Mucosa of descending colon (tissue), 3 donors: ENCODE measurements at regions not wholly inside any gene's neighbourhood (a gene's known extent, or its start where the extent isn't known, plus 50 kb on each side); places are given as distances from the start of the nearest gene placed in this dataset.

Experiments
- ATAC-seq: fragments of 200-7000 bp; cut with Tn5 transposase; one replicate; pipeline ENCODE4 v1.9.1; 2020; ENCODE audit warnings: mild to moderate bottlenecking, moderate library complexity
- DNase-seq, 3 donors: peaks; one replicate each; pipeline ENCODE4 v3.0.0-alpha.2; 2020
- H3K36me3 ChIP-seq: fragments of 200-600 bp; one replicate; pipeline ENCODE4 v1.8.0; 2021; ENCODE audit warnings: low read depth, mild to moderate bottlenecking
- H3K4me1 ChIP-seq: fragments of 200-600 bp; one replicate; pipeline ENCODE4 v1.8.0; 2021; ENCODE audit warnings: low read depth, mild to moderate bottlenecking
- H3K4me3 ChIP-seq: fragments of 200-600 bp; one replicate; pipeline ENCODE4 v1.8.0; 2021; ENCODE audit warnings: mild to moderate bottlenecking
- H3K9me3 ChIP-seq: fragments of 200-600 bp; one replicate; pipeline ENCODE4 v1.8.0; 2021; ENCODE audit warnings: mild to moderate bottlenecking
- CTCF ChIP-seq: fragments of 200-600 bp; IDR thresholded peaks from one replicate; pipeline ENCODE4 v1.8.0; 2022; ENCODE audit warnings: antibody characterized with exemption, mild to moderate bottlenecking
- intact Hi-C, 2 donors: fragments of 100-400 bp; cut with DNase I in 1 of 2; cut with micrococcal nuclease in 1 of 2; formaldehyde crosslinking; loops; one replicate each; pipeline versions ENCODE4 v1.11.0 to v1.11.1; 2022; cut with DNase I, micrococcal nuclease
- donor health status: DM: no; HTN: no; CAD: no; lungs with moderate emphysema.
- donor health status: DM: no; HTN: no; CAD: no.
- donor health status: DM: no; HTN: yes; CAD: no.

DNA sequence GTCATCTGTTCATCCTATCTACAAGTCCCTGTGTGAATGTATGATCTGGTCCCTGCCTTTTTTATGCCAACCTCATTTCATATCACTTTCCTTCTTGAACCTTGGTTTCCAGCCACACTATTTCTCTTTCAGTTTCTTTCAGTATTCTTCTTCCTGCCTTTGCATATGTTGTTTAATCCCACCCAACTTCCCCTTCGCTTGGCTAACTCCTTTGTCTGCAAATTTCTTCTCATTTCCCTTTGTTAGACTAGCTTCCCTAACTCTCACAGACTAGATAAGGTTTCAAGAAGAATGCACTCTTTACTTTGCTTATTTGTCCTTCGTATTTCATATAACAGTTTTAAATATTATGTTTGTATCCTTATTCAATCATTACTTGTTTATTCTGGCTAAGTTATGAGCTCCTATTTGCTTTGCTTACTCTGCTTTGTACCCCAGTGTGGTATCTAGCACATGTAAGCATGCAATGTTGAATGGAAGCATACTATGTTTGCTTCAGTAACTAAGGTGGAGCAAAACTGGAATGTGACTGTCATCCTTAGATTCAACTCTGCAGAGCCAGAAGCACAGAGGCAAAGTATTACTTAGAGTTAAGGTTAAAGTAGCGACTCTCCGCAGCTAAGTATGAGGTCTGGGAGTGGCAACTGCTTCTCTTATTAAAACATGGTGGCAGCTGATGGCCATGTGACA lies 681.3 kb downstream of the CPS1 start:
- no peak for ATAC-seq

GRCh38 chr2:211241891-211242290 lies 685.5 kb downstream of the CPS1 start:
- no peak overlapping the region for H3K4me3 ChIP-seq
- intact Hi-C loops, result no loop called here
- DNase-seq, result no peak
- no peaks in the 10 kb centered on the region for H3K9me3 ChIP-seq
- TF ChIP-seq CTCF, result no peak
- H3K36me3 ChIP-seq, result no peaks in the 10 kb centered on the region
- no peak for ATAC-seq
- no peaks in the 10 kb centered on the region for H3K4me1 ChIP-seq

More for the DNA sequence above, 681.3 kb downstream of the CPS1 start:
- H3K9me3 ChIP-seq, result no peaks in the 10 kb centered on the region
- DNase-seq, result no peak
- no peak for TF ChIP-seq CTCF
- no peak overlapping the region for H3K4me3 ChIP-seq
- no peaks in the 10 kb centered on the region for H3K36me3 ChIP-seq
- H3K4me1 ChIP-seq, result no peaks in the 10 kb centered on the region
- intact Hi-C loops, result no loop called here

DNA sequence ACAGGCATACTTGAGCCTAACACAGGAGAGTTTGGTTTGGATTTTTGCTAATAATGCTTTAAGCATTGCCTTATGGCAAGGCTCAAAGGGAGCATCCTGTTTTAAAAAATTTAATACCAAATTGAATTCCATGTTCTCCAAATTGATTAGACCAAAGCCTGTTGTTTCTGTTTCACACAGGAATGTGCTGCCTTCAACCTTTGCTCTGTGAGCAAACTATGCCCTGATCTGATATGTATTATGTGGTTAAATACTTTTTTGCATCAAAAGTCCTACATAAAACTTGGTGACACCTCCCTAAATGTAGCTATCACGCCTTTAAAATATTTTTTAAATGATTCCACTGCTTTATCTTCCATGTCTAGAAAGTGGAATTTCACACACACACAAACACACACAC lies 691.4 kb downstream of the CPS1 start:
- intact Hi-C loops, result no loop called here
- TF ChIP-seq CTCF, result no peak
- no peak for ATAC-seq

GRCh38 chr2:211248841-211249240 lies 692.4 kb downstream of the CPS1 start:
- DNase-seq, result no peak
- Histone ChIP-seq H3K4me1 (no peaks in the 10 kb centered on the region), H3K36me3 (no peaks in the 10 kb centered on the region), H3K4me3 (no peak overlapping the region), H3K9me3 (no peaks in the 10 kb centered on the region)
- intact Hi-C loops, result no loop called here
- TF ChIP-seq CTCF, result no peak
- ATAC-seq, result no peak

More for the DNA sequence above, 691.4 kb downstream of the CPS1 start:
- Histone ChIP-seq H3K36me3 (no peaks in the 10 kb centered on the region), H3K9me3 (no peaks in the 10 kb centered on the region), H3K4me3 (no peak overlapping the region), H3K4me1 (no peaks in the 10 kb centered on the region)
- DNase-seq, result no peak

DNA sequence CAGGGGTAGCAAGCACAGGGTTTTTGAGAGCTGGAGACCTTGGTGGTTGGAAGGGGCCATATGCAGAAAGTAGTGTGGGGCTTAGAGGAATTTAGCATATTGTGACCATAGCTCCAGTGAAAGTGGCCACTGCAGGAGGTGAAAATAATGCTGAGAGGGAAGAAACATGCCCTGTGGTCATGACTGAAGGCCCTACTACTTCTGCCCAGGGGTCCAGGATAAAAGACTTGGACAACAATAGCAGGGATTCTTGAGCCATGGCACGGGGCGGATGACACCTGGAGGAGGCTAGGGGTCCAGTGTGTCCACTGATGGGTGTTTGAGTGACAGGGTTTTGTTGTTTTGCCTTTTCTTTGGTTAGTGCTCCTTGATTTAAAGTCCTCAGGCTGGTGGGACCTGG lies 694.6 kb downstream of the CPS1 start:
- ATAC-seq (no peak), DNase-seq (no peak)
- Histone ChIP-seq H3K4me3 (no peak overlapping the region), H3K36me3 (no peaks in the 10 kb centered on the region), H3K4me1 (no peaks in the 10 kb centered on the region), H3K9me3 (no peaks in the 10 kb centered on the region)
- no peak for TF ChIP-seq CTCF
- intact Hi-C loops, result no loop called here
